Epithelial cell of esophagus (primary cell): ENCODE measurements at regions not wholly inside any gene's neighbourhood (a gene's known extent, or its start where the extent isn't known, plus 50 kb on each side); places are given as distances from the start of the nearest gene placed in this dataset.

ENCODE experiments used
- DNase-seq: peaks from one replicate; pipeline ENCODE4 v3.0.0; 2010; ENCODE audit warnings: low read depth
- H3K4me3 ChIP-seq: 2 replicates; pipeline ENCODE4 v1.5.1; 2011; ENCODE audit warnings: mild to moderate bottlenecking, low read length, control low read depth
- TF ChIP-seq, protein P1 (sequence below): IDR thresholded peaks from 2 replicates; pipeline ENCODE4 v1.5.1; 2011; ENCODE audit warnings: low read depth, mild to moderate bottlenecking, low read length, control low read depth, inconsistent platforms; ENCODE audit not compliant: insufficient read depth; ENCODE audit errors: missing control alignments

- TF ChIP-seq, protein P1, sequence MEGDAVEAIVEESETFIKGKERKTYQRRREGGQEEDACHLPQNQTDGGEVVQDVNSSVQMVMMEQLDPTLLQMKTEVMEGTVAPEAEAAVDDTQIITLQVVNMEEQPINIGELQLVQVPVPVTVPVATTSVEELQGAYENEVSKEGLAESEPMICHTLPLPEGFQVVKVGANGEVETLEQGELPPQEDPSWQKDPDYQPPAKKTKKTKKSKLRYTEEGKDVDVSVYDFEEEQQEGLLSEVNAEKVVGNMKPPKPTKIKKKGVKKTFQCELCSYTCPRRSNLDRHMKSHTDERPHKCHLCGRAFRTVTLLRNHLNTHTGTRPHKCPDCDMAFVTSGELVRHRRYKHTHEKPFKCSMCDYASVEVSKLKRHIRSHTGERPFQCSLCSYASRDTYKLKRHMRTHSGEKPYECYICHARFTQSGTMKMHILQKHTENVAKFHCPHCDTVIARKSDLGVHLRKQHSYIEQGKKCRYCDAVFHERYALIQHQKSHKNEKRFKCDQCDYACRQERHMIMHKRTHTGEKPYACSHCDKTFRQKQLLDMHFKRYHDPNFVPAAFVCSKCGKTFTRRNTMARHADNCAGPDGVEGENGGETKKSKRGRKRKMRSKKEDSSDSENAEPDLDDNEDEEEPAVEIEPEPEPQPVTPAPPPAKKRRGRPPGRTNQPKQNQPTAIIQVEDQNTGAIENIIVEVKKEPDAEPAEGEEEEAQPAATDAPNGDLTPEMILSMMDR: no peak
- H3K4me3 ChIP-seq: no peak overlapping the region
- no peak for DNase-seq
Measured at GRCh38 chr14:54086767-54087166, 130.1 kb upstream of the BMP4 start.

GRCh38 chr14:54087376-54087775, 130.8 kb upstream of the BMP4 start:
- H3K4me3 ChIP-seq: no peak overlapping the region
- TF ChIP-seq, protein P1: no peak
- no peak for DNase-seq

- no peak for DNase-seq
- TF ChIP-seq, protein P1: no peak
- H3K4me3 ChIP-seq: no peak overlapping the region
Measured at GRCh38 chr14:54088271-54088670, 131.6 kb upstream of the BMP4 start.

DNA sequence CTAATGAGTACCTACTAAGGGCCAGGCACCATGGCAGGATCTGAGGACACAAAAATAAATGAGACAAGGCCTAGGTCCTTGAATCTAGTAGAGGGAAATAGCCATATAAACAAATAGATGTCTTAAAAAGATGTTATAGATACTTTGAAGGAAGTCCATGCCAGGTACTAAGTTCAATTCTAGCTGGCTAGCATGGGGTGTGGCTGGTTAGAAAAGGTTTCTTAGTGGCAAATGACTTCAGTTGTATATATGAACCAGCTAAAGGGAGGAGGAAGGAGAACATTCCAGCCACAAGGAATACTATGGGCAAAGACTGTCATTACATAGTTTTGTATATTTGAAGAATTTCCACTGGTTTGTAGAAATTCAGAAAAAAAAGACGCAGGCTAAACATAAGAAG, 133.6 kb upstream of the BMP4 start:
- TF ChIP-seq, protein P1: no peak
- DNase-seq: no peak
- H3K4me3 ChIP-seq: no peak overlapping the region

DNA sequence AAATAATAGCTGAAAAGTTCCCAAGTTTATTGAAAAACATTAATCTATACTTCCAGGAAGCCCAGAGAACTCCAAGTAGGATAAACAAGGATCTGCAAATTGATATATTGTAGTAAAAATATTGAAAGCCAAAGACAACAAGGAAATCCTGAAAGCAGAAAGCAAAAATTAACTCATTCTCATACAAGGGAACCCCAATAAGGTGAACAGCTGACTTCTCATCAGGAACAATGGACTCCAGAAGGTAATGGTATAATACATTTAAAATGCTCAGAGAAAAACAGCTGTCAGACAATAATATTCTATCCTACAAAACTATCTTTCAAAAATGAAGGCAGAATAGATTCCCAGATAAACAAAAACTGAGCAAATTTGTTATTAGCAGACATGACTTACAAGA, 138.1 kb upstream of the BMP4 start:
- TF ChIP-seq, protein P1: no peak
- DNase-seq: no peak
- no peak overlapping the region for H3K4me3 ChIP-seq

- TF ChIP-seq, protein P1: no peak
- H3K4me3 ChIP-seq: no peak overlapping the region
- no peak for DNase-seq
Measured at GRCh38 chr14:54098536-54098935, 141.9 kb upstream of the BMP4 start.

DNA sequence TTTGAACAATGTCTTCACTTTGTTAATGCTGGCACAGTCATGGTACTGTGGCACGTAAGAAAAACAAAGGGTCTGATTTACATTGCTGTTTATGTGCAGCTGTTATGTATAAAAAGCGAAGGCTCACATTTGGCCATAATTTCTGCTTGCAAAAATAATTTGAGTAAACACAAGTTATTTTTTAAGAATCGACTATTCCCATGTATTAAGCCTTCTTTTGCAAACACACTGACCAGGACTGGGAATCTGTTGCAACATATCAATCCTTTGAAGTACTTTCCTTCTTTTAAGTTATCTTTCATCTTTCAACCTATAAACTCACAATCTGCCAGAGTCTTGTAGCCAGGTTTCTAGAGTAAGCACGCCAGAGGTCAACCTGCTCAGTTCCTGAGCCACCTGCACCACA, 145.4 kb upstream of the BMP4 start:
- TF ChIP-seq, protein P1: no peak
- DNase-seq: no peak
- H3K4me3 ChIP-seq: no peak overlapping the region
